OCI-LY7 (cell line): ENCODE measurements at regions not wholly inside any gene's neighbourhood (a gene's known extent, or its start where the extent isn't known, plus 50 kb on each side); places are given as distances from the start of the nearest gene placed in this dataset.

Source experiments
- BruUV-seq: library from RNA; stranded (reverse); fragments of 400-500 nt; replicated peaks from 2 replicates; lab custom pipeline; 2021; lab: Mats Ljungman, UMichigan
- CTCF ChIA-PET: fragments of 300-600 bp; sonication (Branson Sonifier 250); formaldehyde crosslinking; loops from one replicate; lab custom pipeline; 2022; ENCODE audit warnings: antibody characterized with exemption; ENCODE audit not compliant: unreplicated experiment; lab: Charles Lee
- POLR2A ChIA-PET: fragments of 300-600 bp; sonication (Branson Sonifier 250); formaldehyde crosslinking; loops from one replicate; lab custom pipeline; 2022; ENCODE audit warnings: antibody characterized with exemption; lab: Charles Lee
- DNase-seq: peaks from one replicate; pipeline ENCODE4 v3.0.0-alpha.2; 2015; ENCODE audit warnings: low spot score
- H2AFZ ChIP-seq: fragments of 200-600 bp; sonication (generic), shearing (Covaris generic); 2 replicates; pipeline ENCODE4 v1.6.1; 2014; ENCODE audit warnings: mild to moderate bottlenecking, antibody characterized with exemption, low read length, moderate library complexity
- H3K27ac ChIP-seq: fragments of 200-600 bp; sonication (generic); 2 replicates; pipeline ENCODE4 v1.5.1; 2014; ENCODE audit warnings: mixed run types, low read depth, mild to moderate bottlenecking, moderate library complexity, low read length, inconsistent platforms; ENCODE audit not compliant: poor library complexity, severe bottlenecking
- H3K36me3 ChIP-seq: fragments of 200-600 bp; sonication (generic); 2 replicates; pipeline ENCODE4 v1.6.1; 2014; ENCODE audit warnings: mild to moderate bottlenecking, antibody characterized with exemption, low read length, moderate library complexity, mixed read lengths; ENCODE audit not compliant: insufficient read depth
- H3K4me1 ChIP-seq: fragments of 200-600 bp; sonication (generic); 2 replicates; pipeline ENCODE4 v1.5.1; 2014; ENCODE audit warnings: mild to moderate bottlenecking, low read length; ENCODE audit not compliant: insufficient read depth, poor library complexity, severe bottlenecking
- H3K4me2 ChIP-seq: fragments of 200-600 bp; sonication (generic); 2 replicates; pipeline ENCODE4 v1.6.1; 2014; ENCODE audit warnings: mild to moderate bottlenecking, low read length
- H3K4me3 ChIP-seq: fragments of 200-600 bp; sonication (generic); 2 replicates; pipeline ENCODE4 v1.5.1; 2014; ENCODE audit warnings: mild to moderate bottlenecking, low read depth, low read length; ENCODE audit not compliant: poor library complexity, severe bottlenecking
- H3K79me2 ChIP-seq: fragments of 200-600 bp; sonication (generic); 2 replicates; pipeline ENCODE4 v1.6.1; 2016; ENCODE audit warnings: low read depth, mild to moderate bottlenecking, low read length, moderate library complexity, mixed read lengths; ENCODE audit not compliant: insufficient read depth
- H3K9me2 ChIP-seq: fragments of 200-600 bp; sonication (generic); 2 replicates; pipeline ENCODE4 v1.6.1; 2016; ENCODE audit warnings: mild to moderate bottlenecking, low read length, mixed read lengths; ENCODE audit not compliant: insufficient read depth
- H3K9me3 ChIP-seq: fragments of 200-600 bp; sonication (generic); 2 replicates; pipeline ENCODE4 v1.6.1; 2014; ENCODE audit warnings: mild to moderate bottlenecking, mixed run types, low read length, mixed read lengths
- H4K20me1 ChIP-seq: fragments of 200-600 bp; sonication (generic); 2 replicates; pipeline ENCODE4 v1.6.1; 2014; ENCODE audit warnings: mild to moderate bottlenecking, antibody characterized with exemption, low read length, moderate library complexity, mixed read lengths; ENCODE audit not compliant: insufficient read depth
- CTCF ChIP-seq: fragments of 200-600 bp; sonication (generic); conservative IDR thresholded peaks from 2 replicates; pipeline ENCODE4 v1.5.1; 2014; ENCODE audit warnings: mild to moderate bottlenecking, antibody characterized with exemption, low read length, moderate library complexity, mixed read lengths
- EZH2phosphoT487 ChIP-seq: fragments of 200-600 bp; sonication (generic); IDR thresholded peaks from 2 replicates; pipeline ENCODE4 v1.6.1; 2018; ENCODE audit warnings: low read depth, borderline replicate concordance, mild to moderate bottlenecking, mixed run types, antibody characterized with exemption, low read length, moderate library complexity, mixed read lengths
- intact Hi-C: fragments of 100-400 bp; cut with micrococcal nuclease; formaldehyde crosslinking; loops from one replicate; pipeline ENCODE4 v1.10.0; 2022; ENCODE audit not compliant: unreplicated experiment

- Histone ChIP-seq H3K36me3 (no peaks in the 10 kb centered on the region), H3K4me2 (no peak overlapping the region), H3K4me3 (no peak overlapping the region), H3K9me3 (no peaks in the 10 kb centered on the region), H2AFZ (no peak overlapping the region), H3K4me1 (no peaks in the 10 kb centered on the region), H3K27ac (no peak overlapping the region), H3K9me2 (no peaks in the 10 kb centered on the region), H4K20me1 (no peaks in the 10 kb centered on the region), H3K79me2 (no peaks in the 10 kb centered on the region)
- TF ChIP-seq CTCF (no peak), EZH2phosphoT487 (no peak)
- POLR2A ChIA-PET = no interaction called here
- intact Hi-C loops = no loop called here
- CTCF ChIA-PET = no interaction called here
- BruUV-seq = no TSS peak
- no peak for DNase-seq
Observed at GRCh38 chr9:118003240-118003639, 299.0 kb downstream of the TLR4 start.

DNA sequence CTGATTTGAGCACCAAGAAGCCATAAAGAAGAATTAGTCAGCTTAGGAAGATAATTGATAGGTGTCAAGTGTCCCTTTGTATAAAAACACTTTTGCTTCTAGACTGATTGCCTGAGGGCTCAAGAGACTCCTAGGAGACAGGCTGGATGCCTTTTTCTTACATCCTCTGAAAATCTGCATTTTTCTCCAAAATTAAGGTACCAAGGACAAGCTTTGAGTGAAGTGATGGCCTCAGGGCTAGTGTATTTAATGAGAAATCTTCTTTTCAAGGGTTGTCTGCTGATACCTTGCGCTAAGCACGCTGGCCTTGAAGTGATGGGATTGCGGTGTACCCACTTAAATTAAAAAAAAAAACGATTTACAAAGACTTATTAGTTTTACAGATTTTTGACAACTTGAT, 304.0 kb downstream of the TLR4 start:
- Histone ChIP-seq H3K4me1 (no peaks in the 10 kb centered on the region), H3K4me3 (no peak overlapping the region), H3K9me2 (no peaks in the 10 kb centered on the region), H2AFZ (no peak overlapping the region), H3K79me2 (no peaks in the 10 kb centered on the region), H3K36me3 (no peaks in the 10 kb centered on the region), H3K27ac (no peak overlapping the region), H3K9me3 (no peaks in the 10 kb centered on the region), H3K4me2 (no peak overlapping the region), H4K20me1 (no peaks in the 10 kb centered on the region)
- no peak for TF ChIP-seq CTCF
- no peak for TF ChIP-seq EZH2phosphoT487
- POLR2A ChIA-PET = interaction anchor here (0.7 kb wide), 1 partner anchor 19 kb away, joined by 3 read pairs; no protein-coding TSS in a partner anchor
- no TSS peak for BruUV-seq
- CTCF ChIA-PET = no interaction called here
- no peak for DNase-seq
- intact Hi-C loops = no loop called here

- Histone ChIP-seq H3K79me2 (no peaks in the 10 kb centered on the region), H3K9me2 (no peaks in the 10 kb centered on the region), H3K4me1 (no peaks in the 10 kb centered on the region), H3K9me3 (no peaks in the 10 kb centered on the region), H3K4me3 (no peak overlapping the region), H2AFZ (no peak overlapping the region), H3K27ac (no peak overlapping the region), H3K4me2 (no peak overlapping the region), H4K20me1 (no peaks in the 10 kb centered on the region), H3K36me3 (no peaks in the 10 kb centered on the region)
- TF ChIP-seq CTCF (no peak), EZH2phosphoT487 (no peak)
- CTCF ChIA-PET = no interaction called here
- BruUV-seq = no TSS peak
- intact Hi-C loops = no loop called here
- POLR2A ChIA-PET = no interaction called here
- no peak for DNase-seq
Observed at GRCh38 chr9:118009614-118010013, 305.4 kb downstream of the TLR4 start.
